Liver (tissue), 8 donors: ENCODE measurements at regions not wholly inside any gene's neighbourhood (a gene's known extent, or its start where the extent isn't known, plus 50 kb on each side); places are given as distances from the start of the nearest gene placed in this dataset.
"Not testable (repeated sequence)": the region's sequence is repeated elsewhere in the genome, so short reads cannot be mapped to it uniquely, and the experiment has no call there.

ENCODE experiments used
- DNase-seq: peaks from one replicate; pipeline ENCODE4 v3.0.0-alpha.2; 2017; ENCODE audit warnings: low spot score
- H3K27ac ChIP-seq, 2 donors: one replicate each; pipeline ENCODE4 v1.7.0; 2013; ENCODE audit warnings: inconsistent platforms in 2 of 2, low read length in 2 of 2, control low read depth in 1 of 2, low read depth in 1 of 2, mild to moderate bottlenecking in 1 of 2
- H3K27me3 ChIP-seq, 4 donors: one replicate each; pipeline versions ENCODE4 v1.6.1 to v1.7.0; 2013; ENCODE audit warnings: low read length in 3 of 4, inconsistent platforms in 1 of 4, mild to moderate bottlenecking in 1 of 4, moderate library complexity in 1 of 4; ENCODE audit not compliant: control insufficient read depth in 4 of 4, insufficient read depth in 4 of 4
- H3K36me3 ChIP-seq, 4 donors: one replicate each; pipeline versions ENCODE4 v1.6.1 to v1.7.0; 2013; ENCODE audit warnings: low read length in 3 of 4, mild to moderate bottlenecking in 3 of 4, low read depth in 1 of 4, moderate library complexity in 1 of 4; ENCODE audit not compliant: control insufficient read depth in 4 of 4, insufficient read depth in 3 of 4
- H3K4me1 ChIP-seq, 4 donors: one replicate each; pipeline versions ENCODE4 v1.6.1 to v1.7.0; 2013; ENCODE audit warnings: low read length in 3 of 4, mild to moderate bottlenecking in 3 of 4, moderate library complexity in 1 of 4; ENCODE audit not compliant: control insufficient read depth in 4 of 4, insufficient read depth in 4 of 4
- H3K4me3 ChIP-seq, 3 donors: one replicate each; pipeline versions ENCODE4 v1.6.1 to v1.7.0; 2013; ENCODE audit warnings: low read length in 3 of 3, control low read depth in 1 of 3, low read depth in 1 of 3, mild to moderate bottlenecking in 1 of 3
- H3K9ac ChIP-seq, 2 donors: one replicate each; pipeline ENCODE4 v1.7.0; 2013; ENCODE audit warnings: low read length in 2 of 2, mild to moderate bottlenecking in 2 of 2, moderate library complexity in 2 of 2, control low read depth in 1 of 2, low read depth in 1 of 2
- H3K9me3 ChIP-seq, 4 donors: one replicate each; pipeline versions ENCODE4 v1.6.1 to v1.7.0; 2013; ENCODE audit warnings: low read length in 3 of 4; ENCODE audit not compliant: control insufficient read depth in 4 of 4
- ATF3 ChIP-seq: IDR thresholded peaks from 2 replicates; pipeline ENCODE4 v1.6.1; 2016; ENCODE audit warnings: antibody characterized with exemption
- FOXA1 ChIP-seq: IDR thresholded peaks from 2 replicates; pipeline ENCODE4 v1.6.1; 2016; ENCODE audit warnings: antibody characterized with exemption
- FOXA2 ChIP-seq: IDR thresholded peaks from 2 replicates; pipeline ENCODE4 v1.6.1; 2016; ENCODE audit warnings: antibody characterized with exemption
- GABPA ChIP-seq, 2 donors: IDR thresholded peaks in 1 of 2; conservative IDR thresholded peaks in 1 of 2; 2 replicates each; pipeline ENCODE4 v1.6.1; 2016; ENCODE audit warnings: antibody characterized with exemption in 2 of 2, mild to moderate bottlenecking in 1 of 2, moderate library complexity in 1 of 2
- HNF4G ChIP-seq: IDR thresholded peaks from 2 replicates; pipeline ENCODE4 v1.6.1; 2016; ENCODE audit warnings: antibody characterized with exemption
- JUND ChIP-seq, 2 donors: IDR thresholded peaks; 2 replicates each; pipeline ENCODE4 v1.6.1; 2016; ENCODE audit warnings: antibody characterized with exemption in 2 of 2
- NR2F2 ChIP-seq: IDR thresholded peaks from 2 replicates; pipeline ENCODE4 v1.6.1; 2016; ENCODE audit warnings: antibody characterized with exemption
- RAD21 ChIP-seq, 2 donors: IDR thresholded peaks; 2 replicates each; pipeline ENCODE4 v1.6.1; 2016; ENCODE audit warnings: antibody characterized with exemption in 2 of 2, mild to moderate bottlenecking in 2 of 2
- SP1 ChIP-seq: IDR thresholded peaks from 2 replicates; pipeline ENCODE4 v1.6.1; 2018; ENCODE audit warnings: antibody characterized with exemption, mild to moderate bottlenecking
- TAF1 ChIP-seq: conservative IDR thresholded peaks from 2 replicates; pipeline ENCODE4 v1.6.1; 2016; ENCODE audit warnings: antibody characterized with exemption, mild to moderate bottlenecking
- YY1 ChIP-seq: IDR thresholded peaks from 2 replicates; pipeline ENCODE4 v1.6.1; 2016; ENCODE audit warnings: antibody characterized with exemption, mild to moderate bottlenecking
- WGBS: extraction: QIAGEN DNeasy Blood & Tissue Kit; methylation state at CpG from one replicate; pipeline ENCODE4 v1.1.7; 2013; 5-methylcytosine and 5-hydroxymethylcytosine counted together
- TF ChIP-seq, protein P1 (sequence below): fragments of 150-350 bp; IDR thresholded peaks from 2 replicates; pipeline ENCODE4 v1.5.1; 2017; ENCODE audit warnings: improper control_type of control experiment, low read depth, low read length; ENCODE audit not compliant: missing input control
- TF ChIP-seq, protein P2 (sequence below): IDR thresholded peaks from 2 replicates; pipeline ENCODE4 v1.6.1; 2016; ENCODE audit warnings: antibody characterized with exemption
- donor health status: healthy.
- donor health status: healthy.
- donor health status: healthy.
- donor health status: healthy.
- donor health status: healthy.

- DNase-seq, result no peak
- 84% methylated on average over 7 of the region's 7 CpGs for WGBS
- no peak for TF ChIP-seq FOXA1
- peak; percentile 14 for TF ChIP-seq NR2F2
Observed at GRCh38 chr15:25568751-25569150, 129.9 kb upstream of the UBE3A start.

GRCh38 chr15:25566545-25566944, 127.7 kb upstream of the UBE3A start:
- not testable (repeated sequence) for H3K27ac ChIP-seq, DNase-seq, H3K36me3 ChIP-seq, H3K4me3 ChIP-seq, H3K9ac ChIP-seq, H3K4me1 ChIP-seq, H3K27me3 ChIP-seq, H3K9me3 ChIP-seq
- WGBS, result 70% methylated on average over 6 of the region's 6 CpGs

More at GRCh38 chr15:25568751-25569150, 129.9 kb upstream of the UBE3A start:
- no peaks in the 10 kb centered on the region for H3K36me3 ChIP-seq
- no peak overlapping the region for H3K9ac ChIP-seq
- H3K9me3 ChIP-seq, result no peaks in the 10 kb centered on the region
- H3K4me1 ChIP-seq, result no peaks in the 10 kb centered on the region
- no peak overlapping the region for H3K4me3 ChIP-seq
- H3K27me3 ChIP-seq, result no peaks in the 10 kb centered on the region
- no peak overlapping the region for H3K27ac ChIP-seq

DNA sequence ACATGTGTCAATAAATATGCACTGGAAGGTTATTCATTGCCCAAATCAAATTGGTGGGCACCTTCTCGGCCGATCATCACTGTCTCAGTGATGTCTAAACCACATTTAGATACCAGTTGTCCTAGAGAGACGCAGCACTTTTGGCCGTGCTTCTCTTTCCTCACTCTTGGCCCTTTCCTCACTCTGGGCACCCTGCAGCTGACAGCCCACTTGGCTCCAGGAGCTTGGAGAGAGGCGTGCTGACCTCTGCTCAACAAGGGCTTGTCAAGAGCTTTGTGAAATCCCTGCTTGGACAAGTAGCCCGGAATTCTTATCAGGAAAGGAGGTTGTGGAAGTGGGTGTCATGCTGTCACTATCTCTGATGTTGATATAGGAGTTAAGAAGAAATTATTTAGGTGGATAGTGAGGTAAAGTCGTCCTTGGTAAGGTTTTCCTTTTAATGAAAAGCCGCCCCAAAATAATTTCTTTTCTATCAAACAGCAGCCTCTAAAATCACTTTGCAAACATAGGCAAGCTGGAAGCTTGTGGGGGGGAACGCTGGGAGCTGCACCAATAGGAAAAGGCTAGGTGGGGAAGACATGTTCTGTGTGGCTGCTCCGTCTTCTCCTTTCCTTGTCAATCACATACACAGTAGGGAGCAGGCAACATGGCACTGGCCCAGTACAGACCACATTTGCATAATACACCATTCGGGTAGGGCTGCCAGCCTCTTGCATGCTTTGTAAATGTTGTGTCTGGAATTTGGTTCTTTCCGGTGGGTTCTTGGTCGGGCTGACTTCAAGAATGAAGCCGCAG, 126.8 kb upstream of the UBE3A start:
- TF ChIP-seq FOXA2, result no peak
- no peak for TF ChIP-seq YY1
- TF ChIP-seq ATF3, result no peak
- TF ChIP-seq FOXA1, result no peak
- no peak for TF ChIP-seq GABPA (IDR thresholded peaks at IDR 0.05 in 1 of 2, conservative IDR thresholded peaks at IDR 0.05 in 1 of 2)
- no peak for TF ChIP-seq RAD21 (IDR thresholded peaks at IDR 0.05)
- TF ChIP-seq, protein P1, sequence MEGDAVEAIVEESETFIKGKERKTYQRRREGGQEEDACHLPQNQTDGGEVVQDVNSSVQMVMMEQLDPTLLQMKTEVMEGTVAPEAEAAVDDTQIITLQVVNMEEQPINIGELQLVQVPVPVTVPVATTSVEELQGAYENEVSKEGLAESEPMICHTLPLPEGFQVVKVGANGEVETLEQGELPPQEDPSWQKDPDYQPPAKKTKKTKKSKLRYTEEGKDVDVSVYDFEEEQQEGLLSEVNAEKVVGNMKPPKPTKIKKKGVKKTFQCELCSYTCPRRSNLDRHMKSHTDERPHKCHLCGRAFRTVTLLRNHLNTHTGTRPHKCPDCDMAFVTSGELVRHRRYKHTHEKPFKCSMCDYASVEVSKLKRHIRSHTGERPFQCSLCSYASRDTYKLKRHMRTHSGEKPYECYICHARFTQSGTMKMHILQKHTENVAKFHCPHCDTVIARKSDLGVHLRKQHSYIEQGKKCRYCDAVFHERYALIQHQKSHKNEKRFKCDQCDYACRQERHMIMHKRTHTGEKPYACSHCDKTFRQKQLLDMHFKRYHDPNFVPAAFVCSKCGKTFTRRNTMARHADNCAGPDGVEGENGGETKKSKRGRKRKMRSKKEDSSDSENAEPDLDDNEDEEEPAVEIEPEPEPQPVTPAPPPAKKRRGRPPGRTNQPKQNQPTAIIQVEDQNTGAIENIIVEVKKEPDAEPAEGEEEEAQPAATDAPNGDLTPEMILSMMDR, result no peak
- TF ChIP-seq SP1, result no peak
- no peak for TF ChIP-seq HNF4G
- no peak for TF ChIP-seq NR2F2
- H3K4me1 ChIP-seq, result no peaks in the 10 kb centered on the region

DNA sequence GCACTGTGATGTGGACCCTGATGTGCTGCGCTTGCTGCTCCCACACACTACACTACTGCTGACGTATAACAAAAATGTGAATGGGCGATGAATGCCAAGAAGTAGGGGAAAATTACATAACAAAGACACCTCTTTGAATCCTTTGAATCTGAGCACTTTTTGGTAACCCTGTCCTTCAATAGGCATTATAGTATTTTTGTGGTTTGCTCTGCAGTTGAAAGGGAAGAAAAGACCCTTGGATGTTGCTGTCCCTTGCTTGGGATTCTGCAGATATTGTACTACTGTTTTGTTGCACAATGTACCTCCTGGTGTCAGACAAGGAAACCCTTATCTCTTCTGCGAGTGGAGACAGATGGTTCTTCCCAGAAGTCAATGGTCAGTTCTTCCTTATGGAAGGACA, 124.8 kb upstream of the UBE3A start:
- H3K36me3 ChIP-seq, result no peaks in the 10 kb centered on the region
- no peak overlapping the region for H3K4me3 ChIP-seq
- no peak for DNase-seq
- H3K9ac ChIP-seq, result no peak overlapping the region
- H3K9me3 ChIP-seq, result no peaks in the 10 kb centered on the region
- no peaks in the 10 kb centered on the region for H3K4me1 ChIP-seq
- no peaks in the 10 kb centered on the region for H3K27me3 ChIP-seq
- TF ChIP-seq RAD21 (IDR thresholded peaks at IDR 0.05) (no peak), TAF1 (no peak), JUND (IDR thresholded peaks at IDR 0.05) (no peak)
- TF ChIP-seq, protein P2, sequence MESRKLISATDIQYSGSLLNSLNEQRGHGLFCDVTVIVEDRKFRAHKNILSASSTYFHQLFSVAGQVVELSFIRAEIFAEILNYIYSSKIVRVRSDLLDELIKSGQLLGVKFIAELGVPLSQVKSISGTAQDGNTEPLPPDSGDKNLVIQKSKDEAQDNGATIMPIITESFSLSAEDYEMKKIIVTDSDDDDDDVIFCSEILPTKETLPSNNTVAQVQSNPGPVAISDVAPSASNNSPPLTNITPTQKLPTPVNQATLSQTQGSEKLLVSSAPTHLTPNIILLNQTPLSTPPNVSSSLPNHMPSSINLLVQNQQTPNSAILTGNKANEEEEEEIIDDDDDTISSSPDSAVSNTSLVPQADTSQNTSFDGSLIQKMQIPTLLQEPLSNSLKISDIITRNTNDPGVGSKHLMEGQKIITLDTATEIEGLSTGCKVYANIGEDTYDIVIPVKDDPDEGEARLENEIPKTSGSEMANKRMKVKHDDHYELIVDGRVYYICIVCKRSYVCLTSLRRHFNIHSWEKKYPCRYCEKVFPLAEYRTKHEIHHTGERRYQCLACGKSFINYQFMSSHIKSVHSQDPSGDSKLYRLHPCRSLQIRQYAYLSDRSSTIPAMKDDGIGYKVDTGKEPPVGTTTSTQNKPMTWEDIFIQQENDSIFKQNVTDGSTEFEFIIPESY, result no peak
- WGBS, result 81% methylated on average over 4 of the region's 4 CpGs
- no peak overlapping the region for H3K27ac ChIP-seq

More for the DNA sequence above, 126.8 kb upstream of the UBE3A start:
- Histone ChIP-seq H3K27me3 (no peaks in the 10 kb centered on the region), H3K27ac (no peak overlapping the region), H3K4me3 (no peak overlapping the region), H3K9ac (no peak overlapping the region), H3K36me3 (no peaks in the 10 kb centered on the region), H3K9me3 (no peaks in the 10 kb centered on the region)
- 82% methylated on average over 14 of the region's 14 CpGs for WGBS
- DNase-seq, result no peak
